ENCODE measurements at regions not wholly inside any gene's neighbourhood (a gene's known extent, or its start where the extent isn't known, plus 50 kb on each side); places are given as distances from the start of the nearest gene placed in this dataset.

- no peaks in the 10 kb centered on the region for H3K27me3 ChIP-seq (ENCODE audit: low read depth)
- no peak for TF ChIP-seq CTCF (IDR thresholded peaks at IDR 0.05)
- intact Hi-C loops (cut with DNase I): no loop called here
- no peaks in the 10 kb centered on the region for H3K36me3 ChIP-seq
- DNase-seq: no peak
- no peak overlapping the region for H3K4me3 ChIP-seq
- H3K9me3 ChIP-seq: no peaks in the 10 kb centered on the region
- no peak for ATAC-seq
- no peak overlapping the region for H3K27ac ChIP-seq
- no peaks in the 10 kb centered on the region for H3K4me1 ChIP-seq
These were observed 95.5 kb upstream of the PPP2R3B start for GRCh38 chrX:482192-482701.

GRCh38 chrX:482702-483203, 96.0 kb upstream of the PPP2R3B start:
- intact Hi-C loops (cut with DNase I): no loop called here
- ATAC-seq: no peak
- Histone ChIP-seq H3K36me3 (no peaks in the 10 kb centered on the region), H3K27me3 (ENCODE audit: low read depth) (no peaks in the 10 kb centered on the region), H3K27ac (no peak overlapping the region), H3K4me3 (no peak overlapping the region), H3K9me3 (no peaks in the 10 kb centered on the region), H3K4me1 (no peaks in the 10 kb centered on the region)
- DNase-seq: no peak
- no peak for TF ChIP-seq CTCF (IDR thresholded peaks at IDR 0.05)

DNA sequence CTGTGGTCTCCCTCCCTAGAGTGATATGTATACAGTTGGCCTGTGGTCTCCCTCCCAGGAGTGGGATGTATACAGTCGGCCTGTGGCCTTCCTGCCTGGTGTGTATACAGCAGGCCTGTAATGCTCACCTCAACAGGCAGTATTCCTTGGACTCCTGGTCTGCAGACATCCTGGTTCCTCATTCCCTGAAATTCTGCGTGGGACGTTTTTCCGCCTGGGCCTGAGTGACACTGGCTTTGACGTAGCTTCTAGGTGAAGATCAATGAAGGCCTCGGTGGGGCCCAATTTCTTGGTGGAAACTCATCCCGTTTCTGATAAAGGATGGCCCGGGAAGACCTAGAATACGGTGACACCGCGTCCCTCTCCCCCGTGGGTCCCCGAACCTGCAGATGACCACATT, 98.7 kb upstream of the PPP2R3B start:
- DNase-seq (no peak), ATAC-seq (no peak)
- Histone ChIP-seq H3K36me3 (no peaks in the 10 kb centered on the region), H3K27me3 (ENCODE audit: low read depth) (no peaks in the 10 kb centered on the region), H3K4me3 (no peak overlapping the region), H3K9me3 (no peaks in the 10 kb centered on the region), H3K4me1 (no peaks in the 10 kb centered on the region), H3K27ac (no peak overlapping the region)
- no peak for TF ChIP-seq CTCF (IDR thresholded peaks at IDR 0.05)
- intact Hi-C loops (cut with DNase I): no loop called here

DNA sequence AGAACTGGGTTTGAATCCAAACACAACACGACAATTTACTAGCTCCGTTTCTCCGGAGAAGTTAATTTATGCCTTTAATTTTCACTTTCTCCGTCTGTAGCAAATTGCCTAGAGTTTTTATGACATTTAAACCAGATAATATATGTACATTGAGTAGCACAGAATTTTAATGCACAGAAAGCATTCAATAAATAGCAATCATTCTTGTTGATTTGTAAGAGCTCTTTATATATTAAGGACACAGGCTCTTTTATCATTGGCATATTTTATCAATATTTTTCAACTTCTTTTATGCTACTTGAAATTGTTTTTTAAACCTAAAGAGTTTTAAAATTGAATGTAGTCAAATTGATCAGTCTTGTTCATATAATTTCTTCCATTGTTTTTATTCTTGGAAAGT, 99.6 kb upstream of the PPP2R3B start:
- no peak for TF ChIP-seq CTCF (IDR thresholded peaks at IDR 0.05)
- intact Hi-C loops (cut with DNase I): no loop called here
- no peak overlapping the region for H3K27ac ChIP-seq
- no peak for ATAC-seq
- no peak overlapping the region for H3K4me3 ChIP-seq
- no peaks in the 10 kb centered on the region for H3K27me3 ChIP-seq (ENCODE audit: low read depth)
- H3K4me1 ChIP-seq: no peaks in the 10 kb centered on the region
- H3K9me3 ChIP-seq: no peaks in the 10 kb centered on the region
- no peak for DNase-seq
- H3K36me3 ChIP-seq: no peaks in the 10 kb centered on the region

DNA sequence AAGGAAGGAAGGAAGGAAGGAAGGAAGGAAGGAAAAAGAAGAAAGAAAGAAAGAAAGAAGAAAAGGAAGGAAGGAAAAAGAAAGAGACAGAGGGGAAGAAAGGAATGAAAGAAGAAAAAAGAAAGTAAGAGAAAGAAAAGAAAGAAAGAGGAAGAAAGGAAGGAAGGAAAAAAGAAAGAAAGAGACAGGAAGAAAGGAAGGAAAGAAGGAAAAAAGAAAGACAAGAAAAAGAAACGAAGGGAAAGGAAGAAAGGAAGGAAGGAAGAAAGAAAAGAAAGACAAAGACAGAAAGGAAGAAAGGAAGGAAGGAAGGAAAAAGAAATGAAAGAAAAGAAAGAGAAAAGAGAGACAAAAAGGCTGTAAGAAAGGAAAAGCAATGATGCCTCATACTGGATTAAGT, 101.1 kb upstream of the PPP2R3B start:
- Histone ChIP-seq H3K9me3 (no peaks in the 10 kb centered on the region), H3K27ac (no peak overlapping the region), H3K36me3 (no peaks in the 10 kb centered on the region), H3K4me3 (no peak overlapping the region), H3K27me3 (ENCODE audit: low read depth) (no peaks in the 10 kb centered on the region), H3K4me1 (no peaks in the 10 kb centered on the region)
- DNase-seq (no peak), ATAC-seq (no peak)
- intact Hi-C loops (cut with DNase I): no loop called here
- no peak for TF ChIP-seq CTCF (IDR thresholded peaks at IDR 0.05)

DNA sequence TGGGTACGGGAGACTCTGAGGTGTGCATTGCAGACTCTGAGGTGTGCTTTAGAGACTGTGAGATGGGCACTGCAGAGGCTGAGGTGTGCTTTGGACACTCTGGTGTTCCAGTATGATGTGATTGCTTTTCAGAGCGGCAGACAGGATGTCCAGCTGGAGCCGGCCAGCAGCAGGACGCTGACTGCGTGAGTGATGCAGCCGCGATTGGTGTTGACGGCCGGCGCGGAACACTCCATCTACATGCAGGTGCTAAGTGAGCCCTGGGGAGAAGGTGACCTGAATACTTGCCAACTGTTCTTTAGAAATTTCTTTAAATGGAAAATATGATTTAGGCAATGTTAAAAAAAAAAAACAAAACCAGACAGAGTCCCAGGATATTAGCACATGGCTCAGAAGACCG, 103.1 kb upstream of the PPP2R3B start:
- H3K27ac ChIP-seq: no peak overlapping the region
- no peaks in the 10 kb centered on the region for H3K4me1 ChIP-seq
- H3K36me3 ChIP-seq: no peaks in the 10 kb centered on the region
- no peaks in the 10 kb centered on the region for H3K27me3 ChIP-seq (ENCODE audit: low read depth)
- DNase-seq (no peak), ATAC-seq (no peak)
- TF ChIP-seq CTCF (IDR thresholded peaks at IDR 0.05): no peak
- intact Hi-C loops (cut with DNase I): no loop called here
- no peaks in the 10 kb centered on the region for H3K9me3 ChIP-seq
- H3K4me3 ChIP-seq: no peak overlapping the region
